ENCODE measurements at regions not wholly inside any gene's neighbourhood (a gene's known extent, or its start where the extent isn't known, plus 50 kb on each side); places are given as distances from the start of the nearest gene placed in this dataset.

GRCh38 chr6:14746139-14746837, 499.6 kb upstream of the JARID2 start:
- TF ChIP-seq CTCF (IDR thresholded peaks at IDR 0.05) (no peak), SIN3A (IDR thresholded peaks at IDR 0.05; ENCODE audit: borderline replicate concordance, low read depth, low read length) (no peak), MAX (IDR thresholded peaks at IDR 0.05; ENCODE audit: low read depth) (no peak)

Measured in SK-N-SH (cell line).